ENCODE measurements at regions not wholly inside any gene's neighbourhood (a gene's known extent, or its start where the extent isn't known, plus 50 kb on each side); places are given as distances from the start of the nearest gene placed in this dataset.

DNA sequence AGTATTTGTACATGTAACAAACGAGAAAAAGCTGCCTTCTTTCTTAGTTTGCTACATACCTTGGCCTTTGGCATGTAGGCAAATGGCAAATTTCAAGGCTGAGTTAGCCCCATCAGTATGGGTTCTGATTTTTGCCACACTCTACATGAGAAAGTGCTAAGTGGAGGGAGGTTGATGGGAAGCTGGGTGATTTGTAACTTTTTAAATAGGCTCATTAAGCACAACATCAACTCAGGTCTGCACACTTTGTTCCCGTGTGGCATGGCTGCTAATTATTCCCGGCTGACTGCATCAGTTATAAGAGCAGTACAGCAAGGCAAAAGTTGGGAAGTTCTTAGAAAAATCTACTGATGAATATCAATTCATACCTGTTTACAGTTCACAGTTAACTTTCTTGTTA, 172.8 kb upstream of the MAP3K7 start:
- TF ChIP-seq, protein P1, sequence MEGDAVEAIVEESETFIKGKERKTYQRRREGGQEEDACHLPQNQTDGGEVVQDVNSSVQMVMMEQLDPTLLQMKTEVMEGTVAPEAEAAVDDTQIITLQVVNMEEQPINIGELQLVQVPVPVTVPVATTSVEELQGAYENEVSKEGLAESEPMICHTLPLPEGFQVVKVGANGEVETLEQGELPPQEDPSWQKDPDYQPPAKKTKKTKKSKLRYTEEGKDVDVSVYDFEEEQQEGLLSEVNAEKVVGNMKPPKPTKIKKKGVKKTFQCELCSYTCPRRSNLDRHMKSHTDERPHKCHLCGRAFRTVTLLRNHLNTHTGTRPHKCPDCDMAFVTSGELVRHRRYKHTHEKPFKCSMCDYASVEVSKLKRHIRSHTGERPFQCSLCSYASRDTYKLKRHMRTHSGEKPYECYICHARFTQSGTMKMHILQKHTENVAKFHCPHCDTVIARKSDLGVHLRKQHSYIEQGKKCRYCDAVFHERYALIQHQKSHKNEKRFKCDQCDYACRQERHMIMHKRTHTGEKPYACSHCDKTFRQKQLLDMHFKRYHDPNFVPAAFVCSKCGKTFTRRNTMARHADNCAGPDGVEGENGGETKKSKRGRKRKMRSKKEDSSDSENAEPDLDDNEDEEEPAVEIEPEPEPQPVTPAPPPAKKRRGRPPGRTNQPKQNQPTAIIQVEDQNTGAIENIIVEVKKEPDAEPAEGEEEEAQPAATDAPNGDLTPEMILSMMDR (IDR thresholded peaks at IDR 0.05; ENCODE audit: low read depth, low read length), result no peak
- in situ Hi-C loops (cut with HindIII; ENCODE audit: low sequenced_read_pairs), result no loop called here
- DNase-seq (ENCODE audit: low read depth, low spot score), result no peak
- H3K4me3 ChIP-seq (ENCODE audit: low read depth, low read length), result no peak overlapping the region

DNA sequence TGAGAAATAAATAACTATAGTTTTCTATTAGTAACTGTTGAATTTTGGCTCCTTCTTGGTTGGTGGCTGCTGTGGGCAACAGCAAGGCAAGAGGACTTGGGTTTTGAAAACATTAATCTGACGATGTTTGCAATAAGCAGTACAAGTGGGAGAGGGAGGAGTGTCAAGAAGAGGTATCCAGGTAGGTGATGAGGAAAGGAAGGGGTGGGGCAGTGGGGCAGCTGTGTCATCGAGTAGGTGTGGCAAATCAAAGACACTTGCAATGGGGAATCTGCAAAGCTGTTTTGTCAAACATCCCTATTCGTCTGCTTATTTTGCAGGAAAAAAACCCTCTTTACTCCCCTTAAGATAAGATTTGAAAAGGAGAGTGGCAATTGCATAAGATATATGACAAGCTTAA, 171.9 kb upstream of the MAP3K7 start:
- TF ChIP-seq, protein P1 (IDR thresholded peaks at IDR 0.05; ENCODE audit: low read depth, low read length), result no peak
- in situ Hi-C loops (cut with HindIII; ENCODE audit: low sequenced_read_pairs), result no loop called here
- DNase-seq (ENCODE audit: low read depth, low spot score), result no peak
- no peak overlapping the region for H3K4me3 ChIP-seq (ENCODE audit: low read depth, low read length)

DNA sequence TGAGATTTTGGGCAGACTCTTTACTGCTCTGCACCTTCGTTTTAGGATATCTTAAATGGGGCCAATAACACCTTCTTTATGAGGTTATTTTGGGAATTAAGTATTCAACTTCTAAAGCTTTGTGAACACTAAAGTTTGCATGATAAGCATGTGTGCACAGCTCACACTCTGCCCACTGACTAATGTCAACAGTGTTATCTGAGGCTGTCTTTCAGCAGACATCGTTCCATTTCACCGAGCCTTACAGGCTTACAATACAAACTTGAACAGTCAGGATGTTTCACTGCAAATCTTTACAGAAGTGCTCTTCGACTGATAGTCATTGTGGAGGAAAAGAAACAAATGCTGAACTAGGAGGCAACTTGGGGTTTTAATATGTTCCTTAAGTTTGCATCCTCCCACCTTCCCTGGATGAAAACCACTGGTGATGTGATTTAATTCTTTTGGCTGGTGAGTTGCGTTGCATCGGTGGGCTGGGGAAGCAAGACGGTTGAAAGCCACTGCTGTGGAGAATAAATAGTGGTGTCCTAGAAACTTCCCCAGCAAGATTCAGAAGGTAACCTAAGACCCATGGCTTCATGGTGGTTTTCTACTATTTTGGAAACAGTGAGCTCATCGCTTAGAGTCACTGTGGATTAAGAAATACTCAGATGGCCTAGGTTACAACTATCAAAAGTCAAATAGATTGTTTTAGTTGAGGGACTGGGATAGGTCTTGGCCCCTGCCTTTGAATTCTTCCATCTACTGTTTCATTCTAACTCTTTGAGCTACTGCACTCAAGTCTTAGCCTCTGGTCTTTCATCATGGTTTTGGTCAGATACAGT, 167.2 kb upstream of the MAP3K7 start:
- TF ChIP-seq, protein P1 (IDR thresholded peaks at IDR 0.05; ENCODE audit: low read depth, low read length), result no peak
- in situ Hi-C loops (cut with HindIII; ENCODE audit: low sequenced_read_pairs), result no loop called here
- no peak for DNase-seq (ENCODE audit: low read depth, low spot score)
- H3K4me3 ChIP-seq (ENCODE audit: low read depth, low read length), result no peak overlapping the region

DNA sequence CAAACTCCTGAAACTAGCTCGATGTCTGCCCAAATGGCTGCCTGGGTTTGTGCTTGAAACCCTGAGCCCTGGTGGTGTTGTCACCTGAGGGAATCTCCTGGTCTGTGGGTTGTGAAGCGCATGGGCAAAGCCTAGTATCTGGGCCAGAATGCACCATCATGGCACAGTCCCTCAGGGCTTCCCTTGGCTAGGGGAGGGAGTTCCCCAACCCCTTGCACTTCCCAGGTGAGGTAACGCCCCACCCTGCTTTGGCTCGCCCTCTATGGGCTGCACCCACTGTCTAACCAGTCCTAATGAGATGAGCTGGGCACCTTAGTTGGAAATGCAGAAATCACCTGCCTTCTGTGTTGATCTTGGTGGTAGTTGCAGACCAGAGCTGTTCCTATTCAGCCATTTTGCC, 152.9 kb upstream of the MAP3K7 start:
- DNase-seq (ENCODE audit: low read depth, low spot score), result no peak
- H3K4me3 ChIP-seq (ENCODE audit: low read depth, low read length), result no peak overlapping the region
- TF ChIP-seq, protein P1 (IDR thresholded peaks at IDR 0.05; ENCODE audit: low read depth, low read length), result no peak
- in situ Hi-C loops (cut with HindIII; ENCODE audit: low sequenced_read_pairs), result no loop called here

DNA sequence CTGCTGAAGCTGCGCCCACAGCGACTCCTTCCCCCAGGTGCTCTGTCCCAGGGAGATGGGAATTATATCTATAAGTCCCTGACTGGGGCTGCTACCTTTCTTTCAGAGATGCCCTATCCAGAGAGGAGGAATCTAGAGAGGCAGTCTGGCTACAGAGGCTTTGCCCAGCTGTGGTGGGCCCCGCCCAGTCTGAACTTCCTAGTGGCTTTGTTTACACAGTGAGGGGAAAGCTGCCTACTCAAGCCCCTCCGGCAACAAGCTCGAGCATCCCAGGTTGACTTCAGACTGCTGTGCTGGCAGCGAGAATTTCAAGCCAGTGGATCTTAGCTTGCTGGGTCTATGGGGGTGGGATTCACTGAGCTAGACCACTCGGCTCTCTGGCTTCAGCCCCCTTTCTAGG, 152.5 kb upstream of the MAP3K7 start:
- TF ChIP-seq, protein P1 (IDR thresholded peaks at IDR 0.05; ENCODE audit: low read depth, low read length), result no peak
- no peak for DNase-seq (ENCODE audit: low read depth, low spot score)
- no peak overlapping the region for H3K4me3 ChIP-seq (ENCODE audit: low read depth, low read length)
- in situ Hi-C loops (cut with HindIII; ENCODE audit: low sequenced_read_pairs), result no loop called here

DNA sequence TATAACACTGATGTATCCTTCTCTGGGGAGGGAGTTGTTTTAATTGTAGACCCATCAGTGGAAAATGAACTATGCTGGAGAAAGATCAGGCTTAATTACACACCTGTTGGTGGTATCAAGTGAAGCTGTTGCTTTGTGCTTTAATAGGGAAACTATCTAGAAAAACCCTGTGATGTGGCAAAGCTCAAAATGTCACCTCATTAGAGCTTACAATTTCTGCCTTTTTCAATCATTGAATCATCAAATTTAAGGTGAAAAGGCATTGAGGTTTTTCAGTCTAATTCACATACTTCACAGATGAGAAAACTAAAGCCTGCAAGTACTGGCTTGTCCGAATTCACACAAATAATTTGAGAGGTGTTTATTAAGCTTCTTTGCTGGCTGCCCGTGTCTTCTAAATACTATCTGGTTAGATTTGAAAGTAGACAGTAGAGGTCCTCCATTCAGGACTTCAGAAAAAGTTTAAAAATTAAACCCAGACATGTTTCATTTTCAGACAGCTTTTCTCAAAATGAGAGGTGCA, 143.3 kb upstream of the MAP3K7 start:
- DNase-seq (ENCODE audit: low read depth, low spot score), result no peak
- in situ Hi-C loops (cut with HindIII; ENCODE audit: low sequenced_read_pairs), result no loop called here
- TF ChIP-seq, protein P1 (IDR thresholded peaks at IDR 0.05; ENCODE audit: low read depth, low read length), result no peak
- H3K4me3 ChIP-seq (ENCODE audit: low read depth, low read length), result no peak overlapping the region

All from astrocyte of the spinal cord (primary cell).